HEK293 (cell line): ENCODE measurements at regions not wholly inside any gene's neighbourhood (a gene's known extent, or its start where the extent isn't known, plus 50 kb on each side); places are given as distances from the start of the nearest gene placed in this dataset.
A peak's percentile ranks its signal among the peaks of the same experiment; 100 is the strongest.

Experiments
- CTCF ChIA-PET: fragments of 350-600 bp; formaldehyde crosslinking; extraction: SDS; loops from one replicate; lab custom pipeline; 2021; ENCODE audit warnings: antibody characterized with exemption; lab: Yijun Ruan, JAX
- POLR2A ChIA-PET: fragments of 300-600 bp; formaldehyde crosslinking; extraction: SDS; loops from one replicate; lab custom pipeline; 2020; ENCODE audit warnings: antibody characterized with exemption, inconsistent platforms; lab: Yijun Ruan, JAX
- H3K27ac ChIP-seq: fragments of 200-500 bp; sonication (Bioruptor generic); 2 replicates; pipeline ENCODE4 v1.5.1; 2014; ENCODE audit warnings: low read depth, low read length, control low read depth, inconsistent platforms; ENCODE audit errors: extremely low read depth
- H3K36me3 ChIP-seq, 2 experiments: fragments of 200-500 bp in 1 of 2; sonication (Bioruptor generic) in 1 of 2; 1 replicate in 1 of 2; 2 replicates in 1 of 2; pipeline ENCODE4 v1.5.1; 2014 to 2017; ENCODE audit warnings: inconsistent platforms in 2 of 2, low read length in 2 of 2; ENCODE audit not compliant: control insufficient read depth in 2 of 2, insufficient read depth in 1 of 2
- H3K4me1 ChIP-seq: fragments of 200-500 bp; sonication (Bioruptor generic); 2 replicates; pipeline ENCODE4 v1.5.1; 2014; ENCODE audit warnings: mild to moderate bottlenecking, low read length, inconsistent platforms; ENCODE audit not compliant: control insufficient read depth, insufficient read depth
- H3K4me3 ChIP-seq: 2 replicates; pipeline ENCODE4 v1.5.1; 2011; ENCODE audit warnings: low read depth, mild to moderate bottlenecking, control low read depth, low read length, moderate library complexity
- H3K9me3 ChIP-seq: fragments of 200-500 bp; sonication (Bioruptor generic); 2 replicates; pipeline ENCODE4 v1.5.1; 2014; ENCODE audit warnings: low read depth, low read length, inconsistent platforms; ENCODE audit not compliant: control insufficient read depth, insufficient read depth
- BCL11A ChIP-seq: fragments of 450-650 bp; formaldehyde crosslinking; IDR thresholded peaks from 2 replicates; pipeline ENCODE4 v1.5.1; 2016; ENCODE audit warnings: low read depth, missing biosample characterization, missing genetic modification characterization
- EGR2 ChIP-seq: fragments of 450-650 bp; formaldehyde crosslinking; IDR thresholded peaks from 2 replicates; pipeline ENCODE4 v1.5.1; 2016; ENCODE audit warnings: low read depth, missing biosample characterization, missing genetic modification characterization
- HOXD13 ChIP-seq: sonication (generic); formaldehyde crosslinking; IDR thresholded peaks from 2 replicates; pipeline ENCODE4 v1.8.0; 2022; ENCODE audit warnings: missing genetic modification reagents, borderline replicate concordance
- OSR2 ChIP-seq: fragments of 450-650 bp; formaldehyde crosslinking; IDR thresholded peaks from 2 replicates; pipeline ENCODE4 v1.5.1; 2016; ENCODE audit warnings: missing biosample characterization, missing genetic modification characterization
- REST ChIP-seq: fragments of 450-650 bp; formaldehyde crosslinking; IDR thresholded peaks from 2 replicates; pipeline ENCODE4 v1.5.1; 2016; ENCODE audit warnings: missing biosample characterization, missing genetic modification characterization
- YY1 ChIP-seq: fragments of 450-650 bp; formaldehyde crosslinking; IDR thresholded peaks from 2 replicates; pipeline ENCODE4 v1.5.1; 2018; ENCODE audit warnings: missing biosample characterization, missing genetic modification characterization
- ZBTB17 ChIP-seq: fragments of 450-650 bp; formaldehyde crosslinking; IDR thresholded peaks from 2 replicates; pipeline ENCODE4 v1.5.1; 2016; ENCODE audit warnings: missing biosample characterization, missing genetic modification characterization
- ZFP3 ChIP-seq: fragments of 450-650 bp; formaldehyde crosslinking; IDR thresholded peaks from 2 replicates; pipeline ENCODE4 v1.5.1; 2016; ENCODE audit warnings: low read depth, missing biosample characterization, missing genetic modification characterization
- ZFP41 ChIP-seq: fragments of 450-650 bp; formaldehyde crosslinking; IDR thresholded peaks from 2 replicates; pipeline ENCODE4 v1.5.1; 2016; ENCODE audit warnings: missing biosample characterization, missing genetic modification characterization, borderline replicate concordance
- ZNF112 ChIP-seq: fragments of 450-650 bp; formaldehyde crosslinking; IDR thresholded peaks from 2 replicates; pipeline ENCODE4 v1.5.0; 2017; ENCODE audit warnings: missing biosample characterization, missing genetic modification characterization
- ZNF211 ChIP-seq: fragments of 450-650 bp; formaldehyde crosslinking; IDR thresholded peaks from 2 replicates; pipeline ENCODE4 v1.5.1; 2016; ENCODE audit warnings: low read depth, missing biosample characterization, missing genetic modification characterization
- ZNF214 ChIP-seq: fragments of 450-650 bp; formaldehyde crosslinking; IDR thresholded peaks from 2 replicates; pipeline ENCODE4 v1.5.1; 2017; ENCODE audit warnings: missing biosample characterization, mild to moderate bottlenecking, missing genetic modification characterization, borderline replicate concordance
- ZNF335 ChIP-seq: fragments of 450-650 bp; formaldehyde crosslinking; conservative IDR thresholded peaks from 2 replicates; pipeline ENCODE4 v1.5.1; 2016; ENCODE audit warnings: missing biosample characterization, missing genetic modification characterization
- ZNF394 ChIP-seq: fragments of 450-650 bp; formaldehyde crosslinking; IDR thresholded peaks from 2 replicates; pipeline ENCODE4 v1.5.1; 2016; ENCODE audit warnings: missing biosample characterization, missing genetic modification characterization, mild to moderate bottlenecking, moderate library complexity, borderline replicate concordance
- ZNF529 ChIP-seq: fragments of 450-650 bp; formaldehyde crosslinking; IDR thresholded peaks from 2 replicates; pipeline ENCODE4 v1.5.1; 2017; ENCODE audit warnings: missing genetic modification characterization, missing biosample characterization; ENCODE audit not compliant: insufficient replicate concordance
- ZNF600 ChIP-seq: fragments of 450-650 bp; formaldehyde crosslinking; IDR thresholded peaks from 2 replicates; pipeline ENCODE4 v1.5.1; 2016; ENCODE audit warnings: missing biosample characterization, missing genetic modification characterization
- ZNF621 ChIP-seq: fragments of 450-650 bp; formaldehyde crosslinking; IDR thresholded peaks from 2 replicates; pipeline ENCODE4 v1.5.1; 2017; ENCODE audit warnings: missing biosample characterization, missing genetic modification characterization
- ZNF626 ChIP-seq: fragments of 450-650 bp; sonication (Bioruptor Pico); formaldehyde crosslinking; IDR thresholded peaks from 2 replicates; pipeline ENCODE4 v1.5.1; 2018; ENCODE audit warnings: missing biosample characterization, missing genetic modification characterization, inconsistent platforms
- ZNF837 ChIP-seq: fragments of 450-650 bp; formaldehyde crosslinking; IDR thresholded peaks from 2 replicates; pipeline ENCODE4 v1.5.1; 2016; ENCODE audit warnings: missing biosample characterization, missing genetic modification characterization
- TF ChIP-seq, protein P1 (sequence below): IDR thresholded peaks from 2 replicates; pipeline ENCODE4 v1.6.1; 2011; ENCODE audit warnings: mild to moderate bottlenecking, low read depth, low read length, borderline replicate concordance
- TF ChIP-seq, protein P2 (sequence below): fragments of 450-650 bp; formaldehyde crosslinking; IDR thresholded peaks from 2 replicates; pipeline ENCODE4 v1.5.1; 2016; ENCODE audit warnings: missing biosample characterization, missing genetic modification characterization
- TF ChIP-seq, protein P3 (sequence below): fragments of 450-650 bp; formaldehyde crosslinking; IDR thresholded peaks from 2 replicates; pipeline ENCODE4 v1.5.1; 2017; ENCODE audit warnings: missing biosample characterization, missing genetic modification characterization

DNA sequence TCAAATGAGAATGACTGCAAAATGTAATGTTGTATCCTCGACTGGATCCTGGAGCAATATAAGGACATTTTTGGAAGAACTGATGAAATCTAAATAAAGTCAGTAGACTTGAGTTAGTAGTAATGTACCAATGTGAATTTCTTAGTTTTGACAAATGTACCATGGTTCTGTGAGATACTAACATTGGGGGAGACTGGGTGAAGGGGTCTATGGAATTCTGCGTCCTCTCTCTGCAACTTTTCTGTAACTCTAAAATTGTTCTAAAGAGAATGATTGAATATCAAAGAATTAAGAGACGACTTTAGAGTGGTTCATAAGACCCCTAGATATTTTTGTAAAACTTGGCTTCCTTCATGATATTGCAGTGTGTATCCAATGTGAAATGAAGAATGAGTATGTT lies 59.2 kb upstream of the KAZN start:
- Histone ChIP-seq H3K36me3 (no peaks in the 10 kb centered on the region), H3K4me3 (no peak overlapping the region), H3K4me1 (no peaks in the 10 kb centered on the region), H3K9me3 (no peaks in the 10 kb centered on the region), H3K27ac (no peak overlapping the region)
- ChIA-PET POLR2A (no interaction called here), CTCF (interaction anchor here (0.6 kb wide), 2 partner anchors 34 to 499 kb away, joined by 4 to 7 read pairs; no protein-coding TSS in a partner anchor)
- TF ChIP-seq, protein P1, sequence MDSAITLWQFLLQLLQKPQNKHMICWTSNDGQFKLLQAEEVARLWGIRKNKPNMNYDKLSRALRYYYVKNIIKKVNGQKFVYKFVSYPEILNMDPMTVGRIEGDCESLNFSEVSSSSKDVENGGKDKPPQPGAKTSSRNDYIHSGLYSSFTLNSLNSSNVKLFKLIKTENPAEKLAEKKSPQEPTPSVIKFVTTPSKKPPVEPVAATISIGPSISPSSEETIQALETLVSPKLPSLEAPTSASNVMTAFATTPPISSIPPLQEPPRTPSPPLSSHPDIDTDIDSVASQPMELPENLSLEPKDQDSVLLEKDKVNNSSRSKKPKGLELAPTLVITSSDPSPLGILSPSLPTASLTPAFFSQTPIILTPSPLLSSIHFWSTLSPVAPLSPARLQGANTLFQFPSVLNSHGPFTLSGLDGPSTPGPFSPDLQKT, result no peak
- TF ChIP-seq ZFP41 (tag by site-specific recombination) (no peak), ZNF529 (tag by site-specific recombination) (peak; percentile 98), ZNF214 (tag by site-specific recombination) (no peak), EGR2 (tag by site-specific recombination) (no peak), REST (tag by site-specific recombination) (no peak)

- Histone ChIP-seq H3K4me3 (no peak overlapping the region), H3K4me1 (no peaks in the 10 kb centered on the region), H3K9me3 (no peaks in the 10 kb centered on the region), H3K27ac (no peak overlapping the region; the same call in 1 of the 2 replicates), H3K36me3 (no peaks in the 10 kb centered on the region)
- POLR2A ChIA-PET, result no interaction called here
- CTCF ChIA-PET, result interaction anchor here (0.6 to 0.7 kb wide), 3 partner anchors 12 to 498 kb away, joined by 3 to 7 read pairs (median 4); no protein-coding TSS in a partner anchor
- no peak for TF ChIP-seq YY1 (tag by site-specific recombination)
- TF ChIP-seq ZNF112, result no peak
- no peak for TF ChIP-seq ZNF837
- peak; percentile 43; the same call in 1 of the 2 replicates for TF ChIP-seq ZBTB17 (tag by site-specific recombination)
- no peak for TF ChIP-seq REST (tag by site-specific recombination)
- TF ChIP-seq, protein P2, sequence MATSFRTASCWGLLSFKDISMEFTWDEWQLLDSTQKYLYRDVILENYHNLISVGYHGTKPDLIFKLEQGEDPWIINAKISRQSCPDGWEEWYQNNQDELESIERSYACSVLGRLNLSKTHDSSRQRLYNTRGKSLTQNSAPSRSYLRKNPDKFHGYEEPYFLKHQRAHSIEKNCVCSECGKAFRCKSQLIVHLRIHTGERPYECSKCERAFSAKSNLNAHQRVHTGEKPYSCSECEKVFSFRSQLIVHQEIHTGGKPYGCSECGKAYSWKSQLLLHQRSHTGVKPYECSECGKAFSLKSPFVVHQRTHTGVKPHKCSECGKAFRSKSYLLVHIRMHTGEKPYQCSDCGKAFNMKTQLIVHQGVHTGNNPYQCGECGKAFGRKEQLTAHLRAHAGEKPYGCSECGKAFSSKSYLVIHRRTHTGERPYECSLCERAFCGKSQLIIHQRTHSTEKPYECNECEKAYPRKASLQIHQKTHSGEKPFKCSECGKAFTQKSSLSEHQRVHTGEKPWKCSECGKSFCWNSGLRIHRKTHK (tag by site-specific recombination), result no peak
- TF ChIP-seq ZNF394 (tag by site-specific recombination), result no peak
- TF ChIP-seq ZNF626 (tag by site-specific recombination), result no peak
- TF ChIP-seq ZNF335 (tag by site-specific recombination), result peak; percentile 88
- TF ChIP-seq ZNF600 (tag by site-specific recombination), result no peak
- no peak for TF ChIP-seq ZNF211
- peak; percentile 72 for TF ChIP-seq OSR2 (tag by site-specific recombination)
- no peak for TF ChIP-seq ZNF621 (tag by site-specific recombination)
- no peak for TF ChIP-seq HOXD13
- TF ChIP-seq, protein P3, sequence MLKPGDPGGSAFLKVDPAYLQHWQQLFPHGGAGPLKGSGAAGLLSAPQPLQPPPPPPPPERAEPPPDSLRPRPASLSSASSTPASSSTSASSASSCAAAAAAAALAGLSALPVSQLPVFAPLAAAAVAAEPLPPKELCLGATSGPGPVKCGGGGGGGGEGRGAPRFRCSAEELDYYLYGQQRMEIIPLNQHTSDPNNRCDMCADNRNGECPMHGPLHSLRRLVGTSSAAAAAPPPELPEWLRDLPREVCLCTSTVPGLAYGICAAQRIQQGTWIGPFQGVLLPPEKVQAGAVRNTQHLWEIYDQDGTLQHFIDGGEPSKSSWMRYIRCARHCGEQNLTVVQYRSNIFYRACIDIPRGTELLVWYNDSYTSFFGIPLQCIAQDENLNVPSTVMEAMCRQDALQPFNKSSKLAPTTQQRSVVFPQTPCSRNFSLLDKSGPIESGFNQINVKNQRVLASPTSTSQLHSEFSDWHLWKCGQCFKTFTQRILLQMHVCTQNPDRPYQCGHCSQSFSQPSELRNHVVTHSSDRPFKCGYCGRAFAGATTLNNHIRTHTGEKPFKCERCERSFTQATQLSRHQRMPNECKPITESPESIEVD (tag by site-specific recombination), result peak; percentile 77
- no peak for TF ChIP-seq ZFP3 (tag by site-specific recombination)
- peak; percentile 93 for TF ChIP-seq BCL11A (tag by site-specific recombination)
Measured at GRCh38 chr1:14539953-14540563, 58.4 kb upstream of the KAZN start.
